ENCODE measurements at regions not wholly inside any gene's neighbourhood (a gene's known extent, or its start where the extent isn't known, plus 50 kb on each side); places are given as distances from the start of the nearest gene placed in this dataset.

DNA sequence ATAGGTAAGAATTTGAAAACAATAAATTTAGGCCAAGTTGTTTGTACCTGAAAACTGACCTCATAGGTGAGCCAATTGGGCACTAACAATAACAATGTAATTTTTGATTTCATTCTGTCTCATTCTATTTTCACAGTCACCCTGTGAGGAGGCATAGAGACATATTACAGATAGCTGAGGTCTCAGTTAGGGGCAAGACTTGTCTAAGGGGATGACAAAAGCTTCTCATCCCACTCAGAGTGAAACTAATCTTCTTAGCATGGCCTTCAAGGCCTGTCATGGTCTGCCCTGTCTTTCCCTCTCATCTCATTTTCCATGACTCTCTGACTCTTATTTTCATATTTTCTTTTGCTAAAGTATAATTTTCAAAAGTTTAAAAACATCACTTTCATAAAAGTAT is 562.0 kb upstream of the TNP1 start:
- in situ Hi-C loops (cut with MboI; ENCODE audit: low sequenced_read_pairs): no loop called here

DNA sequence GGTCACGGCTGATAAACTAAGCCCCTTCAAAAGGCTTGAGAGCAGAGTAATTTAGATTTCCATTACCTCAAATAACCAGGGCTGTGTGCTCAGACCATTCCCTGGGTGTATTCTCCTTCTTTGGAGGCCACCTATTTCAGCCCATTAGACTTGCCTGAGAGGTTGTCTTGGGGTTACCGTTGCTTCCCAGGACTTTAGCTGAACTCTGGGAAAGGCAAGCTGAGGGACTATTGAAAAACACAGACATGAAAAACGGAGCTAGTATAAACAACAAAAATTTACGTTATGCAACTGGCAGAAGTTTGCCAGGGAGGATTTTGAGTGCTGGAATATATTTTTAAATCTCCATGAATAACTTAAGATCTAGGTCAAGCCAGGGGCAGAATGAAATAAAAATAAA is 561.0 kb upstream of the TNP1 start:
- in situ Hi-C loops (cut with MboI; ENCODE audit: low sequenced_read_pairs): no loop called here

DNA sequence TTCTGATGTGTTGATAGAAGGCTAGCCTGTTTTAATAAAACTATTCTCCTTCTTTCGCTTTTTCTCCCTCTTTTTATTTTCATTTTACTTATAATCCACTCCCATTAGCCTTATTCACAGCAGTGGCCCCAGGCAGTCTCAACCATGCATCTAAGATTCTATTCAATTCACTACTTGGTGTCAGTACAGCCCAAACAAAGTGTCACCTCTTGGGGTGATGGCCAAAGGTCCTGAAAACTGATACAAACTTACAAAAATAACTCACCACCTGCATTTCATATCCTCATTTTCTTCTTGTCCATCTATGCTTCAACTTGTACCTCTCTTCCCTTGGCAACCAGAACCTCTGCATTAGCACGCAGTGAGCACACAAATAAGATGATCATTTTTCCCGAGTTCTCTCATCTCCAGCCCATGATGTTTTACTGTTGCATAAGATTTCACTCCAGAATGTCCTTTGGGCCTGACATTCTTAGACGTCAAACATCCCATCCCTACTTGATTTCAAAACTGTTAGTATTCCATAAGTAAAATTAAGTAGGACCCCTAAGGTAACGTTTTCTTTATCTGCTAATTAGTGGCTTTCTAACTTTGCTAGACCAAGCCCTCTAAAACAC is 559.3 kb upstream of the TNP1 start:
- in situ Hi-C loops (cut with MboI; ENCODE audit: low sequenced_read_pairs): no loop called here

DNA sequence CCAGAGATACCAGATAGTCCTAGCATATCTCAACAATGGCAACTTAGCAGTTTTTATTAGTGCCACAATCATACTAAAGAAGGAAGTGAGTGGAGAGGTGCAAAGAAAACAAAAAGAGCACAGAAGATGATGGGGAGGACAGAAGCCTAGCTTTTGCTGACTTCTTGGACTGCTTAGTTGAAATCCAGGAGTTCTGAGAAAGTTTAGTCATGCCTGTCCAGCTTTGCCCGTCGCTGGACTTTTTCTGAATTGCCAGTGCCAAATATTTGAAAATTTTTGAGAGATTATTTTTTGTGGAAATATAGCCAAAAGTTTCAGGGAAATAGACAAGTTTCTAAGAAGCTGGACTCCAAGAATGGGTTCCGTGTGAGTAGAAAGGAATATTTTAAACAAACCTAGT is 558.7 kb upstream of the TNP1 start:
- in situ Hi-C loops (cut with MboI; ENCODE audit: low sequenced_read_pairs): no loop called here

DNA sequence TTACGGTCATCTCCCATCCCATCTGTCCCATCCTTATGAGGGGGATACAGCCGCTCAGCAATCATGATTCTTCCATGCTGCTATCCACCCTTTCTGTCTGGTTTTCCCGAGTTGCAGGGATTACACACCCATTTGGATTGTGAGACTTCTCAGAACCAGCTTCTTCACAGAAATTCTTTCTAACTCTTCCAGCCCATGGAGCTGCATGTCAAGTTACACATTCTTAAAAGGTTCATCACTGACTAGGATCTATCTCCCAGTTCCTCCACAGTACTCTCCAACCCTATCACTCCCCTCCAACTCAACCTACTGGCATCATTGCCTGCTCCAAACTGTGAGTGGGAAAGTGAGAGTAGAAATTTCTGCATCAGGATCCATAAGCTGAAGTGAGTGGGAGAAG is 558.2 kb upstream of the TNP1 start:
- in situ Hi-C loops (cut with MboI; ENCODE audit: low sequenced_read_pairs): no loop called here

DNA sequence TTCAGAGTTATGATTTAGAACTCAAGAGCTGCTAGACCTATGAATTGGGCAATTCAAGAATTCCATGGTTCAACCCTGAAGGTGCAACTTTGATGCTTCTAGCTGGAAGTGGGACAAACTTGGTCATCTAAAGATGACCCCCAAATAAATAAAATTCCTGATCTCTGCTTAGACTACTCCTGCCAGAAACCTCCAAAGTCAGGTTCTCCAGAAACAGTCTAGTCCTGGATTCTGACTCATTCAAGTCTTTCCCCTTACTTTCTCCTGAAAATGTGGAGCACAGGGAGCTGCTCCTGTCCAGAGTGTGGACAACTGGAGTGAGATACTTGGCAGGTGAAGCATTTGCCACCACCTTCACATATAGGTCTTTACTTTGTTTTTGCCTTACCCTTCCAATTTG is 557.7 kb upstream of the TNP1 start:
- in situ Hi-C loops (cut with MboI; ENCODE audit: low sequenced_read_pairs): no loop called here

DNA sequence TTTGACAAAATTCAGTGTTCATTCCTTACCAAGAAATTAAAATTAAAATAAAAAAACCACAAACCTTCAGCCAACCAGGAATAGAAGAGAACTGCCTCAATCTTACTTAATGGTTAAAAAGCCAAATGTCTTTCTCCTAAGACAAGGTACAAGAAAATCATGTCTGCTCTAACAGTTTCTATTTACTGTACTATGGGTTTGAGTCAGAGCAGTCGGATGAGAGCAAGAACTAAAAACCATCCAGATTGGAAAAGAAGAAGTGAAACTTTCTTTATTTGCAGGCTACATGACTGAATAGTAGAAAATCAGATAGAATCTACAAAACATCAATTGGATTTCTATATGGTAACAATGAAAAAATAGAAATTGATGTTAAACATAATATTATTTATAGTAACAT is 555.5 kb upstream of the TNP1 start:
- in situ Hi-C loops (cut with MboI; ENCODE audit: low sequenced_read_pairs): no loop called here

DNA sequence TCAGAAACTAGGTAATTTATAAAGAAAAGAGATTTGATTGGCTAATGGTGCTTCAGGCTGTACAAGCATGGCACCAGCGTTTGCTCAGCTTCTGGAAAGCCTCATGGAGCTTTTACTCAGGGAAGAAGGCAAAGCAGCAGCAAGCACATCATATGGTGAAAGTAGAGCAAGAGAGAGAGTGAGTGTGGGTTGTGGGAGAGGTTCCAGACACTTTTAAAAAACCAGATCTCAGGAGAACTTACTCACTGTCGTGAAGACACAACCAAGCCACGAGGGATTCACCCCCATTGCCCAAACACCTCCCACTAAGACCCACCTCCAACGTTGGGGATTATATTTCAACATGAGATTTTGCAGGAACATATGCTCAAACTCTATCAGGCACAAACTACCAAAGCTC is 554.6 kb upstream of the TNP1 start:
- in situ Hi-C loops (cut with MboI; ENCODE audit: low sequenced_read_pairs): no loop called here

DNA sequence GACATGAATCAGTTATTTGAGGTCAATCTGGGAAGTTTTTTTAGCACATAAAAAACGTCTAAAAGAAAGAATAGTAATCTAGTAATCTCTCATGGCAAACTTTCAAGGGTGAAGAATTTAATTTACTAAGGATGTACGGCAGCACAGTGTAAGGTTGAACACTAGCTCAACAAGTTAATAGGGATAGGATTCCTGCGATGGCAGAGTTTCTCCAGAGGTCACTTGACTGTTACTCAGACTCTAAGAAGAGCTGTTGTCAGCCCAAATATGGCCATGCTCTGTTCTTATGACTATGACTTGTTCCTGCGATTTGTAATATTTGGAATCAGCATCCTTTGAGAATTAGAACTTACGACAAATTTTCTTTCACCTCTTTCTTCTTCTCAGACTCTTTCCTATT is 553.3 kb upstream of the TNP1 start:
- in situ Hi-C loops (cut with MboI; ENCODE audit: low sequenced_read_pairs): no loop called here

DNA sequence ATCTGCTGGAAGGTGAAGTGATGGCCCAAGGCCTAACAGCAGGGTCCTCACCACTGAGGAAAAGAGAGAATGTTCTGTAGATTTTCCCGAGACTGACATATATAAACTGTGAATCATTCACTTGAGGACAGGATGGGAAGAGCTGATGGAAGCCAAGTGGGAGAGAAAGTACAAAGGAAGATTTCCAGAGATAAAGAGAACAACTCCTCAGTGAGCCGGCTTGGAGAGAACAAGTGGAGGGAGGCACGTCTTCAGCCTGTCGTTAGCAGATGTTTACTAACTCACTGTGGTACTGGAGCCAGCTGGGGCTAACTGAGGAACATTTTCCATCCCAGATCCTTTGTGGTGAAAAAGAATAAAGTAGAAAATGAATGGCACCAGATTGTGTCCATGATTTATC is 552.9 kb upstream of the TNP1 start:
- in situ Hi-C loops (cut with MboI; ENCODE audit: low sequenced_read_pairs): no loop called here

DNA sequence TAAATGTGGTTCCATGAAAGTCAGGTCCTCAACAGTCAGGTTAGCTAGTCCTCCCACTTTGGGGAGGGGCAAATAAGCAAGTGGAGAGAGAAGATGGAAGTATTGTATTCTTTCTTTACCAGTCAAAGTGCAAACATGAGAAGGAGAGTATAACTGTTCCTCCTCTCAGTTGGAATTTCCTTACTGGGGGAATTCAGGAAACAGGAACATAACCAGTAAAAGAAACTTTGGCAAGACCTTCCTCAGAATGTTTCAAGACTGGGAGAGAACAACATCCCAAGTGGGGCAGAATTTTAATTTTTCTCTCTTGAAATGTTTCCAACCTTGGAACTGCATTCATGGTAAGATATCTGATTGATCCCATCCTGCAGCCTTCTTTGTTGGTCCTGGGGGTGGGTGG is 552.4 kb upstream of the TNP1 start:
- in situ Hi-C loops (cut with MboI; ENCODE audit: low sequenced_read_pairs): no loop called here

DNA sequence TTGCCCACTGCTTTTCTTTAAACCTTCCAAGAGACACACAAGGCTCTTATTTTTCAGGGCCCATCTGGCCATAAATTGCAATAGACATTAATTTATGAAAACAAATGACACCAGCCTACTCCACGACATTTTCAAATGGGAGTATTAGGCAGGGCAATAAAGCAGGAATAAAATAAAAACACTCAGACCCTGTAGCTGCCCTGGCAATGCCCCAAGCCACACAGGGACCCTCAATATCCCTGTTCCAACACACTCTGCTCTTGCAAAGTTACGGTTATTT is 550.8 kb upstream of the TNP1 start:
- in situ Hi-C loops (cut with MboI; ENCODE audit: low sequenced_read_pairs): no loop called here

DNA sequence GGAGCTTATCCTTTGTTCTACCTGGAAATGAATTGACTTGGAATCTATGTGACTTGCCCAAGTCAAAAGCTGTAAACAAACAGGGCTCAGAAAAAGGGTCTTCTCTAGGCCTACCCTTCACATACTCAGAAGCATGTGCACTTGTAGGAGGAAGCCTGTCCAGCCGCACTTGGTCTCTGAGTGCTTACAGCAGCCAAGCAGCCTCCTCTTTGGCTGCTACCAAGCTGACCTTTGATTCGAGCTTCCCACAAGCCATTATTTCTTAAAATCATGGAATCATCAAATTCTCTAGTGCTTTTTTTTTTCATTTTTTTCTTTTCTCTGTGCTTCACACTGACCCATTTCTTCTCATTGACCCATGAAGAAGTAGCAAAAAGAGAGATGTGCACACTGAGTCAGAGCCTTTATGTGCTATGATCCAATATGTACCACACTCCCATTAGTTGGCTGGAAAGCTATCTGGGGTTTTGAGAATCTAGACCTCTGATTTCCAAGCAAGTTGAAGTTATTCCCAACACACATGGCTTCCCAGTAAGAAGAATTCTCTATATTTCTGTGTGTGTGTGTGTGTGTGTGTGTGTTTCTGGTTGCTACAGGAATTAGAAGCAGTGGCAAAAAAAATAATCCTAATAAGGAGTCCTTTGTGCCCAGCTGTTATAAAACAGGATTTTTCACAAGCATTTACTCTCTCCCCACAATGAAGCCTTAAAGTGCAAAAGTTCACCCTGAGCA is 550.3 kb upstream of the TNP1 start:
- in situ Hi-C loops (cut with MboI; ENCODE audit: low sequenced_read_pairs): no loop called here

DNA sequence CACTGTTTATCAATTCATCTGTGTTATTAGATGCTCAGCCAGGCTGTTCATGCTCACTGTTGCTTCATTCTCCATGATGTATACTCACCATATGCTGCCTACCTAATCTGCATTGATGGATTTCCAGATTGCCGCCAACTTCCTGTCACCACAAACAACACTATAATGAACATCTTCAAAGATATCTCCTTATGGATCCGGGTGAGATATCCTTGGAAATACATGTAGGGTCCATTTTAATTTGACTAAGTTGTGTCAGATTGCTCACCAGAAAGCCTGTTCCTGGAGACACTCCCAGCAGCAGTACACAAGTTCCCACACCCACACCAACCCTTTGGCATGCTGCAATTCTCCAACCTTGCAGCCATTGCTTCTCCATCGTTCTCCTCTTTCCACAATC is 547.5 kb upstream of the TNP1 start:
- in situ Hi-C loops (cut with MboI; ENCODE audit: low sequenced_read_pairs): no loop called here

DNA sequence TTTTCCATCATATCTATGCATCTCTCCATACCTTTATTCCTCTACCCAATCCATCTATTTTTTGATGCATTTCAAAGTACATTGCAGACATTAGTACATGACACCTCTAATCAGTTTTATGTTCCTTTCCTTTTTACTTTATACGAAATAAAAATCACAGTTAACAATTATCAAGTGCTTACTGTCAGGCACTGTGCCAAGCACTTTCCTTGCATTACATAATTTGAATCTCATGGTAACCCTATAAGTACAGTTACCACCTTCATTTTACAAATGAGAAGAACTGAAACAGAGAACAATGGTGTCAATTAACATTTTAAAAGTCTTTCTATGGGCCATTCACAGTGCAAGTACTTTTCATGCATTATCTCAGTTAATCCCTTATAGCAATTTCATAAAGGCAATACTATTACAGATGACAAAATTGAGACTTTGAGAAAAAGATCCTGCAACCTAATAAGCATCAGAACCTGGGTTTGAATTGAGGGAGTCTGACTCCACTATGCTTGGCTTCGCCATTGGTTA is 544.4 kb upstream of the TNP1 start:
- in situ Hi-C loops (cut with MboI; ENCODE audit: low sequenced_read_pairs): no loop called here

DNA sequence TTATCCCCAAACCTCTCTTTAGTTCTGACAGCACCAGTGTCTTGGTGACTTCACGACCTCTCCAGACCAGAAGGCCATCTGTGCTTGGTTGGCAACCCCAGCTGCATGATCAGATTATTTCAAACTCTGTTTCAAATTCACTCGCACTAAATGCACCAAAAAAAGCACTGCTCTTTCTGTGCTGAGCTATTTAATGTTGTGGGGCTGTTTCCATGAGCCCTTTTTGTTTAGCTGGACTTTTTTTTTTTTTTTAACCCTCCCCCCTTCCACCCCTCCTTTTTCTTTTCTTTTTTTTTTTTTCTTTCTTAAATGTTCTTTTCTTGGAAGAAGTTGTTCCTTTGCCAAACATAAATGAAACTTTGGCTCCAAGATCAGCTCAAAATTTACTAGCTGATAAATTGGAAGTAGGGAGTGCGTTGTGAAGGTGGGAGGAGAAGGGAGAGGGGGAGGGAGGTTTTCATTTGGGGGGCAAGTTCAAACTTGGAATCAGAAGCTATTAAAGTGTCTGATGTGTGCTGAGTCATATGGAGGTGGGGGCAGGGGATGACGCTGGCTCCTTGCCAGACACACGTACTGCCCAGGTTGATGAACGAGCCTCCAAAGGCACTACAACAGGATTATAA is 543.0 kb upstream of the TNP1 start:
- in situ Hi-C loops (cut with MboI; ENCODE audit: low sequenced_read_pairs): no loop called here

DNA sequence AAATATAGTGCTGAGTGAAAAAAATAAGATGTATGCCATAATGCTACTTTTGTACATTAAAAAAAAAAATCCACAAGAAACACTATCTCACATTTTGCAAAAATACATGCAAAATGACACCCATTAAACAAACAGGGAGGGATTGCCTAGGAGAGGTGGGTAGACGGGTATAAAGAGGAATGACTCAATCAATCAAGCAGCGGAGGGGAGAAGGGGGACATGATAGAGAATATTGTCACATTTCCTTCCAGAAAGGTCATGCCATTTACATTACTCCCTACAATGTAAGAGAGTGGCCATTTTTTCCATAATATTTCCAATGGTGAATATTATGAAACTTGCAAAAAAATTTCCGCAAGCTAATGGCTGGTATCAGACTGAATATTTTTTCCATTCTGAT is 542.3 kb upstream of the TNP1 start:
- in situ Hi-C loops (cut with MboI; ENCODE audit: low sequenced_read_pairs): no loop called here

DNA sequence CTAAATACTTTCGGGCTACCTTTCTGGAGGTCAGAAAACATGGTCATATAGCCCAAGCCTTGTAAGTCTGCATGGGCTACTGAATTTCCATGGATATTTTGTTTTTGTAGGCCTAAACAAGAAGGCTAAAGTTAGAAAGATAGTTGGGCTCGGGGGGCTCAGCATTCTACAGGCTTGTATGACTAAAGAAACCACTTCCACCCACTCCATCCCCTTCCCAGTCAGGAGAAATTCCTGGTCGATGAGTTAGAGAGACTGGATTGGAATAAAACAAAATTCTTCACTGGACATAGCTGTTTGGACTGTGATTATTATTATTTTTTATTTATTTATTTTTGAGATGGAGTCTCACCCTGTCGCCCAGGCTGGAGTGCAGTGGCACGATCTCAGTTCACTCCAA is 539.4 kb upstream of the TNP1 start:
- in situ Hi-C loops (cut with MboI; ENCODE audit: low sequenced_read_pairs): no loop called here

DNA sequence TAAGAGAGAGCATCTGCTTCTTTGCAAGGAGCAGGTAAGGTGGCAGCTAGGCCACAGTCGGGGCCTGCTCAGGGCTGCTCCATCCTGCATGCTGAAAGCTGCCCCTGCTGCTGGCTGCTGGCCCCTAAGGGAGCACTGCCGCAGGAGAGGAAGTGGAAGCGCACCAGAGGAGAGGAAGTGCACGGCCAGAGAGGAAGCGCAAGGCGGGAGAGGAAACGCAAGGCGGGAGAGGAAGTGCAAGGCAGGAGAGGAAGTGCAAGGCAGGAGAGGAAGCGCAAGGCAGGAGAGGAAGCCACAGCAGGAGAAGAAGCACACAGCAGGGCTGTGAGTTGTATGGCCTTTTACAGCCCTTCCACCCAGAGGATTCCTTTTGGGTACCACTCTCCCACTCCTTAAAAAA is 539.0 kb upstream of the TNP1 start:
- in situ Hi-C loops (cut with MboI; ENCODE audit: low sequenced_read_pairs): no loop called here

DNA sequence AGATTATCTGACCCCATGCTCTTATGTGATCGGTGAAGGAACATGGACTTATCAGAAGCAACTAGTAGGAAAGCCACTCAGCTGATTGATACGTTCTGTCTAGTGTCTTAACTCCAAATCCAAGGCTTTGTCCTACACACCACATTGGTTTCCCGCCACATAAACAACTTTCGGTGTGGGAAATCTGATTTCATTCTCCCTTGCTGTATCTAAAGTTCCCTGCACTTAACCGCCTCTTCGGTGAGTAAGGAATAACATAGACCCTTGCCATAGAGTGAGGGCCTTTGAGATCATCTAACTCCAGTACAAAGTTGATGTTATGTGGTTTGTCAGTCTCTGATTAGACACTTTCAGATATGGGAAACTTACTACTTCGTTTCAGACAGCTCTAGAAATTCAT is 538.2 kb upstream of the TNP1 start:
- in situ Hi-C loops (cut with MboI; ENCODE audit: low sequenced_read_pairs): no loop called here

DNA sequence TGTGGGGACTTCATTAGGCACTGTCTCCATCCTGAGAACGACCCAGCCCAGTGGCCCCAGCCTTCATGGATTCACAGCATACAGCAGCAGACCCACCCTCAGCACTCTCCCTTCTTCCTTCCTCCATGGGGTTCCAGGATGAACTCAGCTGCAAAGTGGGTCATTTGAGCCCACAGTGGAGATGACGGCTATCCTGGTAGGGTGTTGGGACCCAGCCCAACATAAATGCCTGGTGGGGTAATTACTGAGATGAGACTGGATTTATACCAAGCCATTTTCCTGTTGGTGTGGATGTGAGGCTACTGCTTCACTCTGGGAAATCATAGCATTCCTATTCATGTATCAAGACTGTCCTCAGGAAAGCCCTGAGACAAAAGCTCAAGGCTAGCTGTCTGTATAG is 536.7 kb upstream of the TNP1 start:
- in situ Hi-C loops (cut with MboI; ENCODE audit: low sequenced_read_pairs): no loop called here

DNA sequence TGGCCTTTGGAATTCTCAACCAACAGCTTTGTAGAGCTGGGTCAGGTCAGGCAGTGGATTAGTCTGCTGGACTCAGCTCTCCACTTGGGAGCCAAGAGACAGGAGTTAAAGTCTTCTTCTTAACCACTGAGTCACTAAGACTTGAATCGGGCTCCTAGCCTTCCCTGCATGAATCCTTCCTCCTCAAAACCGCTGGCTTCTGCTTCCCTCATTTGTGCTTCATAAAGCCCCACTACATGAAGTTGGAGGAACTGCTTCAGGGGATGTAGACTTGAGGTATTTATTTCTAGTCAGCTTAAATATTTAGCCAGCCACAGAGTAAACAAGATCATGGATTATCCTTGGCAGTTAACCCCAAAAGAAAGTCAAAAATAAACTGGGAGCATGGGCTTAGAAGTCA is 536.3 kb upstream of the TNP1 start:
- in situ Hi-C loops (cut with MboI; ENCODE audit: low sequenced_read_pairs): no loop called here
